Activated CD4-positive, alpha-beta memory T cell treated with anti-CD3 and anti-CD28 coated beads, Interleukin-2, amount 10 ng/mL, durations not matched to agents 7 days and 5 days (primary cell): ENCODE measurements at regions not wholly inside any gene's neighbourhood (a gene's known extent, or its start where the extent isn't known, plus 50 kb on each side); places are given as distances from the start of the nearest gene placed in this dataset.

ENCODE experiments used
- CTCF ChIA-PET: fragments of 350-600 bp; sonication (Branson Sonifier 250); formaldehyde crosslinking; loops from one replicate; lab custom pipeline; 2021; ENCODE audit warnings: antibody characterized with exemption, inconsistent platforms; lab: Charles Lee
- POLR2A ChIA-PET: fragments of 350-600 bp; sonication (Branson Sonifier 250); formaldehyde crosslinking; loops from one replicate; lab custom pipeline; 2021; ENCODE audit warnings: antibody characterized with exemption; lab: Charles Lee
- DNase-seq: peaks from one replicate; pipeline ENCODE4 v3.0.0-alpha.2; 2020
- H3K27ac Mint-ChIP-seq: one replicate; pipeline ENCODE4 v1.8.0; 2021; ENCODE audit warnings: mild to moderate bottlenecking, mixed read lengths
- H3K27me3 Mint-ChIP-seq: one replicate; pipeline ENCODE4 v1.8.0; 2021; ENCODE audit warnings: mixed read lengths
- H3K36me3 Mint-ChIP-seq: one replicate; pipeline ENCODE4 v1.8.0; 2021; ENCODE audit warnings: low read depth, mixed read lengths
- H3K4me1 Mint-ChIP-seq: one replicate; pipeline ENCODE4 v1.8.0; 2021; ENCODE audit warnings: mixed read lengths
- H3K4me3 Mint-ChIP-seq: one replicate; pipeline ENCODE4 v1.8.0; 2021; ENCODE audit warnings: mild to moderate bottlenecking, mixed read lengths
- H3K9me3 Mint-ChIP-seq: one replicate; pipeline ENCODE4 v1.8.0; 2021; ENCODE audit warnings: mixed read lengths

DNA sequence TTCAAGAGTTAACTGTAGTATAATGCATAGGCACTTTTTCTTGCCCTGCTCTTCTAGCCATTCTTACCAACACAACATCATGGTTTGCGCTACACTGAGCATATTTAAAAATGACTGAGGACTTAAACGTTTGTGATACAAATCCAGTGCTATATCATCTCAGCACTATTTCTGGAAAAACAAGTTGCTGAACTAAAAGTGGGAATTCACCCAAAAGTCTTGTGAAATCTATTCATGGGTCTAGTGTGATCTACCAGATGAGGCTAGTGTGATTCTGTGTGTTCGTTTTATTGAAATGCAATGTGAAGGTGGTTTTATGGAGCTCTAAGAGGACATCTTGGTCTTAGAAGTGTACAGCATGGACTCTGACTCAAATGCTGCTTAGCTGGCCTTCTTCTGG, 584.6 kb upstream of the POM121L12 start:
- no peak for DNase-seq
- H3K4me3 Mint-ChIP-seq: no peak overlapping the region
- POLR2A ChIA-PET: no interaction called here
- H3K4me1 Mint-ChIP-seq: no peaks in the 10 kb centered on the region
- H3K36me3 Mint-ChIP-seq: no peaks in the 10 kb centered on the region
- CTCF ChIA-PET: no interaction called here
- H3K9me3 Mint-ChIP-seq: peaks cover 16% of the 10 kb centered on the region
- no peak overlapping the region for H3K27ac Mint-ChIP-seq
- H3K27me3 Mint-ChIP-seq: no peaks in the 10 kb centered on the region

DNA sequence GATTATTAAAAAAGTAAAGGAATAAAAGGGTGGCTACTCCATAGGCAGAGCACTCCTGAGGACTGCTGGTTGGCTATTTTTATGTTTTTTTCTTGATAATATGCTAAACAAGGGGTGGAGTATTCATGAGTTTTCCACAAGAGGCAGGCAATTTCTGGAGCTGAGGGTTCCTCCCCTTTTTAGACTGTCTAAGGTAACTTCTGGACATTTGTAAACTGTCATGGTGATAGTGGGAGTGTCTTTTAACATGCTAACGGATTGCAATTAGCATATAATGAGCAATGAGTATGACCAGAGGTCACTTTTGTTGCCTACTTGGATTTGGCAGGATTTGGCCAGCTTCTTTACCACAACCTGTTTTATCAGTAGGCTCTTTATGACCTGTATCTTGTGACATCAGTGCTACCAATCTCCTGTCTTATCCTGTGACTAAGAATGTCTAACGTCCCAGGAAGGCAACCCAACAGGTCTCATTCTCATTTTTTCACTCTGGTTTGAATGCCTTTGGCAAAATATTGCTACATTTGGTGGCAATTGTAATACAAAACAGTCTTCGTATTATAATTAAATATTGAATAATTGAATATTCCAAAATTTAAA, 587.8 kb upstream of the POM121L12 start:
- Mint-ChIP-seq H3K27ac (no peak overlapping the region), H3K36me3 (no peaks in the 10 kb centered on the region), H3K4me3 (no peak overlapping the region), H3K9me3 (peaks cover 16% of the 10 kb centered on the region), H3K4me1 (no peaks in the 10 kb centered on the region), H3K27me3 (no peaks in the 10 kb centered on the region)
- no peak for DNase-seq
- ChIA-PET CTCF (no interaction called here), POLR2A (no interaction called here)

- Mint-ChIP-seq H3K36me3 (no peaks in the 10 kb centered on the region), H3K4me1 (no peaks in the 10 kb centered on the region), H3K4me3 (no peak overlapping the region), H3K27me3 (no peaks in the 10 kb centered on the region), H3K27ac (no peak overlapping the region), H3K9me3 (peaks cover 15% of the 10 kb centered on the region)
- CTCF ChIA-PET: no interaction called here
- POLR2A ChIA-PET: no interaction called here
- no peak for DNase-seq
These were observed 599.2 kb upstream of the POM121L12 start for GRCh38 chr7:52436278-52436677.

DNA sequence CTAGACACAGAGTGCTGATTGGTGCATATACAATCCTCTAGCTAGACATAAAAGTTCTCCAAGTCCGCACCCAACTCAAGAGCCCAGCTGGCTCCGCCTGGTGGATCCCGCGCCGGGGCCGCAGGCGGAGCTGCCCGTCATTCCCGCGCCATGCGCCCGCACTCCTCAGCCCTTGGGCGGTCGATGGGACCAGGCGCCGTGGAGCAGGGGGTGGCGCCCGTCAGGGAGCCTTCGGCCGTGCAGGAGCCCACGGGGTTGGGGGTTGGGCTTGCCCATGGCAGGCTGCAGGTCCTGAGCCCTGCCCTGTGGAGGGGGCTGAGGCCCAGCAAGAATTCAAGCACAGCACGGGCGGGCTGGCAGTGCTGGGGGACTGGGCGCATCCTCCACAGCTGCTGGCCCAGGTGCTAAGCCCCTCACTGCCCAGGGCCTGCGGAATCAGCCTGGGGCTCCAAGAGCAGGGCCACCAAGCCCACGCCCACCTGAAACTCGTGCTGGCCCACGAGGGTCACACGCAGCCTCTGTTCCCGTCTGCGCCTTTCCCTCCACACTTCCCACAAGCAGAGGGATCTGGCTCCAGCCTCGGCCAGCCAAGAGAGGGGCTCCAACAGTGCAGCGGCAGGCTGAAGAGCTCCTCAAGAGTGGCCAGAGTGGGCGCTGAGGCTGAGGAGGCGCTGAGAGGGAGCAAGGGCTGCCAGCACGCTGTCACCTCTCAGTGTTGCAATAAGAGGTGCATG, 604.2 kb upstream of the POM121L12 start:
- ChIA-PET CTCF (no interaction called here), POLR2A (no interaction called here)
- no peaks in the 10 kb centered on the region for H3K27me3 Mint-ChIP-seq
- H3K36me3 Mint-ChIP-seq: no peaks in the 10 kb centered on the region
- no peak overlapping the region for H3K4me3 Mint-ChIP-seq
- no peak for DNase-seq
- H3K27ac Mint-ChIP-seq: no peak overlapping the region
- peaks cover 34% of the 10 kb centered on the region for H3K9me3 Mint-ChIP-seq
- H3K4me1 Mint-ChIP-seq: no peaks in the 10 kb centered on the region

DNA sequence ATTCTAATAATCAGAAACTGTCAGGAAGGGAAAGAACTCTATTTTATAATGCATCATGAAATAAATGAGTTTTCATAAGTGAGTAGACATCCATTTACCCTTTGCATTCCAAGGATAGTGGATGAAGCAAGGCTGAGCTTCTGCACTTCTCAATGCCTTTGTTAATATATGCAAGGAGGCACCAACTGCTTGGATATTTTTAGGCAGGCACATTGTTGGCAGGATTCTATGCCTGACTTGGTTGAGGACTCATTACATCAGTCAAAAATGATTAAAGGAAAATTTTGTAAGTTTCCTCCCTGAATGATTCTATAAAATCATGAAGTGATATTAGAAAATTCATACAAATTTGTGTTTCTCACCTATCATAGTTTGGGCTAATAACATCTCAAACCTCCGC, 612.2 kb upstream of the POM121L12 start:
- peaks cover 7% of the 10 kb centered on the region for H3K9me3 Mint-ChIP-seq
- CTCF ChIA-PET: no interaction called here
- POLR2A ChIA-PET: no interaction called here
- no peaks in the 10 kb centered on the region for H3K27me3 Mint-ChIP-seq
- no peaks in the 10 kb centered on the region for H3K4me1 Mint-ChIP-seq
- no peak overlapping the region for H3K4me3 Mint-ChIP-seq
- no peak overlapping the region for H3K27ac Mint-ChIP-seq
- no peak for DNase-seq
- no peaks in the 10 kb centered on the region for H3K36me3 Mint-ChIP-seq

- CTCF ChIA-PET: no interaction called here
- no peaks in the 10 kb centered on the region for H3K36me3 Mint-ChIP-seq
These were observed 622.4 kb upstream of the POM121L12 start for GRCh38 chr7:52413051-52413450.

GRCh38 chr7:52410032-52410431, 625.4 kb upstream of the POM121L12 start:
- Mint-ChIP-seq H3K36me3 (no peaks in the 10 kb centered on the region), H3K27me3 (no peaks in the 10 kb centered on the region), H3K27ac (no peak overlapping the region), H3K9me3 (peaks cover 16% of the 10 kb centered on the region), H3K4me3 (no peak overlapping the region), H3K4me1 (no peaks in the 10 kb centered on the region)
- DNase-seq: no peak
- POLR2A ChIA-PET: no interaction called here
- CTCF ChIA-PET: no interaction called here

More at GRCh38 chr7:52413051-52413450, 622.4 kb upstream of the POM121L12 start:
- peaks cover 19% of the 10 kb centered on the region for H3K9me3 Mint-ChIP-seq
- POLR2A ChIA-PET: no interaction called here
- no peaks in the 10 kb centered on the region for H3K4me1 Mint-ChIP-seq
- no peak overlapping the region for H3K4me3 Mint-ChIP-seq
- no peaks in the 10 kb centered on the region for H3K27me3 Mint-ChIP-seq
- H3K27ac Mint-ChIP-seq: no peak overlapping the region
- DNase-seq: no peak

GRCh38 chr7:52406808-52407207, 628.6 kb upstream of the POM121L12 start:
- CTCF ChIA-PET: no interaction called here
- no peak for DNase-seq
- Mint-ChIP-seq H3K36me3 (no peaks in the 10 kb centered on the region), H3K9me3 (peaks cover 9% of the 10 kb centered on the region), H3K27me3 (no peaks in the 10 kb centered on the region), H3K4me1 (no peaks in the 10 kb centered on the region), H3K27ac (no peak overlapping the region), H3K4me3 (no peak overlapping the region)
- POLR2A ChIA-PET: no interaction called here

DNA sequence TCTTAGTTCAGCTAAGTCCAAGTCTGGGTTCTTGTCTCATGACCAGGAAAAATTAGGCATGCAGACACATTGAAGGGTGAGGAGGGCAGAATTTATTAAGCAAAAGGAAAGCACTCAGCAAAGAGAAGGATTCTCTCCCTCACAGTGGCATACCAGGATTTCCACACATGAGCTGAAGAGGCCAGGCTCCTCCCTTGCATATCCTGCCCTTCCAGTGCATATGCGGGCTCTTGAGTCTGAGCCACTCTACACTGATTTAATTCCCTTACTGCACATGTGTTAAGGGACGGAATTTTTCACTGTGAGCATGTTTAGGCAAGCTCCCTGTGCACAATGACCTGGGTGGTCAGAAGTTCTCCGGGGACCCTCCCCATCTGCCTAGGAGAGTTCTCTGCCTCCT, 652.7 kb upstream of the POM121L12 start:
- Mint-ChIP-seq H3K36me3 (no peaks in the 10 kb centered on the region), H3K27ac (no peak overlapping the region), H3K27me3 (no peaks in the 10 kb centered on the region), H3K4me3 (no peak overlapping the region), H3K9me3 (peaks cover 15% of the 10 kb centered on the region), H3K4me1 (no peaks in the 10 kb centered on the region)
- CTCF ChIA-PET: no interaction called here
- no peak for DNase-seq
- POLR2A ChIA-PET: no interaction called here

DNA sequence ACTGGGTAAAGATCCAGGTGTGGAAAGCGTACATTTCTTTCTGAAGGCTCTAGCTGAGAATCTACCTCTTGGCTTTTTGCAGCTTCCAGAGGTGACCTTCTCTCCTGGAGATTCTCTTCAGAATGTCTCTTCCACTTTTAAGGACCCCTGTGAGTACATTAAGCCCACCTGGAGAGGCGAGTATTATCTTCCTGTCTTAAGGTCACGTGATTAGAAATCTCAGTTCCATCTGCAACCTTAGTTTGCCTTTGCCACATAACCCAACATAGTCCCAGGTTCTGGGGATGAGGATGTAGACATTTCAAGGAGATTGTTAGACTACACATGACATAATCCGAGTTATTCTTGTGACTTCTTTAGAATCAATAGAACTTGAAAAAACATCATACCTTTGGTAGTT, 665.5 kb upstream of the POM121L12 start:
- CTCF ChIA-PET: no interaction called here
- no peak overlapping the region for H3K4me3 Mint-ChIP-seq
- no peak overlapping the region for H3K27ac Mint-ChIP-seq
- peaks cover 21% of the 10 kb centered on the region for H3K9me3 Mint-ChIP-seq
- POLR2A ChIA-PET: no interaction called here
- no peaks in the 10 kb centered on the region for H3K4me1 Mint-ChIP-seq
- DNase-seq: no peak
- no peaks in the 10 kb centered on the region for H3K27me3 Mint-ChIP-seq
- no peaks in the 10 kb centered on the region for H3K36me3 Mint-ChIP-seq

GRCh38 chr7:52365349-52365748, 670.1 kb upstream of the POM121L12 start:
- Mint-ChIP-seq H3K27ac (no peak overlapping the region), H3K4me3 (no peak overlapping the region), H3K4me1 (no peaks in the 10 kb centered on the region), H3K27me3 (no peaks in the 10 kb centered on the region), H3K36me3 (no peaks in the 10 kb centered on the region), H3K9me3 (peaks cover 8% of the 10 kb centered on the region)
- ChIA-PET CTCF (no interaction called here), POLR2A (no interaction called here)
- no peak for DNase-seq

DNA sequence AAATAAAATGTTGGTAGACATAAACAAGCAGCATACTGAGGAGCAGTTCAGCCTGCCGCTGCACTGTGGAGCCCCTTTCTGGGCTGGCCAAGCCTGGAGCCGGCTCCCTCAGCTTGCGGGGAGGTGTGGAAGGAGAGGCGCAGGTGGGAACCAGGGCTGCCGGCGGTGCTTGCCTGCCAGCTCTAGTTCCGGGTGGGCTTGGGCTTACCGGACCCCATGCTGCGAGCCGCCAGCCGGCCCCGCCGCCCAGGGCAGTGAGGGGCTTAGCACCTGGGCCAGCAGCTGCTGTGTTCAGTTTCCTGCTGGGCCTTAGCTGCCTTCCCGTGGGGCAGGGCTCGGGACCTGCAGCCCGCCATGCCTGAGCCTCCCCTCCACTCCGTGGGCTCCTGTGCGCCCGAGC, 672.9 kb upstream of the POM121L12 start:
- H3K27me3 Mint-ChIP-seq: no peaks in the 10 kb centered on the region
- DNase-seq: no peak
- peaks cover 11% of the 10 kb centered on the region for H3K9me3 Mint-ChIP-seq
- no peaks in the 10 kb centered on the region for H3K36me3 Mint-ChIP-seq
- H3K27ac Mint-ChIP-seq: no peak overlapping the region
- ChIA-PET POLR2A (no interaction called here), CTCF (no interaction called here)
- no peaks in the 10 kb centered on the region for H3K4me1 Mint-ChIP-seq
- no peak overlapping the region for H3K4me3 Mint-ChIP-seq

DNA sequence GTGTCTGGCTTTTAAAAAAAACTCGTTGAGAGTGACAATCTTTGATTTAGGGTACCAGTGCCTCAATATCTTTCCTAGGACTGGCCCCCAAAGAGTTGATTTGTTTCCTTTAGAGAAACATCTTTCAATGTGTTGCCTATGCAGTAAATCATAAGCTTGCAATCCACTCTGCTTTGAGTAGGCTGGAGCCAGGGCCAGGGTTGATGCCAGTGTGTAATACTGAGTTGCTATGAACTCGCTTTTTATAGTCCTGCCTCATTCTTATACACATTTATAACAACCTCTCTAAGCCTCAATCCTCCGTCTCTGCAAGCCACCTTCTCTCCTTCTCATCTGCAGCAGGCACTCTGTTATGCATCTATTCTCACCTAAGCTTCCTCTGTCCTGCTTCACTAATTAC, 674.9 kb upstream of the POM121L12 start:
- Mint-ChIP-seq H3K27me3 (no peaks in the 10 kb centered on the region), H3K4me1 (no peaks in the 10 kb centered on the region), H3K27ac (no peak overlapping the region), H3K36me3 (no peaks in the 10 kb centered on the region), H3K4me3 (no peak overlapping the region), H3K9me3 (peaks cover 11% of the 10 kb centered on the region)
- DNase-seq: no peak
- ChIA-PET CTCF (no interaction called here), POLR2A (no interaction called here)

GRCh38 chr7:52355053-52355452, 680.4 kb upstream of the POM121L12 start:
- H3K4me3 Mint-ChIP-seq: no peak overlapping the region

More at GRCh38 chr7:52355053-52355452, 680.4 kb upstream of the POM121L12 start:
- Mint-ChIP-seq H3K36me3 (no peaks in the 10 kb centered on the region), H3K27me3 (no peaks in the 10 kb centered on the region), H3K4me1 (no peaks in the 10 kb centered on the region), H3K27ac (no peak overlapping the region), H3K9me3 (peaks cover 11% of the 10 kb centered on the region)
- POLR2A ChIA-PET: no interaction called here
- DNase-seq: no peak
- CTCF ChIA-PET: no interaction called here
